ENCODE measurements at regions not wholly inside any gene's neighbourhood (a gene's known extent, or its start where the extent isn't known, plus 50 kb on each side); places are given as distances from the start of the nearest gene placed in this dataset.
"Not testable (repeated sequence)": the region's sequence is repeated elsewhere in the genome, so short reads cannot be mapped to it uniquely, and the experiment has no call there.

DNA sequence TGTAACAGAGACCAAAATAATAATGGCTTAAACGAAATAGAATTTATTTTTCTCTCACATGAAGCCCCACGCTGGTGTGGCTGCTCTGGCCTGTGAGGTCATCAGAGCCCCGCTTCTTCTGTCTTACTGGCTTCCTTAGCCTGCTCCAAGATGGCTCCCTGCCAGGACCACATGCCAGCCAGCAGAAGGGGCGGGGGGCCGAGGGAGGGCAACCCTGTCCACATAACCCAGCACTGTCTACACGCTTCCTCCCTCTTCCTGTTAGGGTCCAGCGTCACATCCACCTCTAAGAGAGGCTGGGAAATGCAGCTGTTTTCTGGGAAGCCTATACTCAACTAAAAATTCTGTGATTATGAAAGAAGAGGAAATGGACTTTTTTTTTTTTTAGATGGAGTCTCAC, 107.9 kb upstream of the DLG1 start:
- no peak for DNase-seq (ENCODE audit: low read depth)

DNA sequence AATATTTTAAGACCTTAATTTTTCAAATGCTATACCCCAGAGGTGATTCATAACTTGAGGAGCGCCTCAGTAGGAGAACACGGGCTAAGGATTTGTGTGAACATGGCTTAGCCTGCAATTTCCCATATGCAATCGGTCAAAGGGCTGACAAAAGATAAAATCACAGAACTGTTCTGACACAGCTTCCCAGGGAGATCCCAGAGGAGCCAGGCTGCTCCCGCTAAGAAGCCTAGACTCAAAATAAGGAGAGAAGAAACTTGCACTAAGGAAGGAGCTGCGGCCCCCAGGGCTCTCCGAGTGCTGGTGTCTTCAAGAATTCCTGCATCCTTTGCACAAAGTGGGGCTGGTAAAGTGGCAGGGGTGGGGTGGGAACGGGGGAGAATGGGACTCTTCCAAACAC, 106.3 kb upstream of the DLG1 start:
- DNase-seq (ENCODE audit: low read depth), result no peak

DNA sequence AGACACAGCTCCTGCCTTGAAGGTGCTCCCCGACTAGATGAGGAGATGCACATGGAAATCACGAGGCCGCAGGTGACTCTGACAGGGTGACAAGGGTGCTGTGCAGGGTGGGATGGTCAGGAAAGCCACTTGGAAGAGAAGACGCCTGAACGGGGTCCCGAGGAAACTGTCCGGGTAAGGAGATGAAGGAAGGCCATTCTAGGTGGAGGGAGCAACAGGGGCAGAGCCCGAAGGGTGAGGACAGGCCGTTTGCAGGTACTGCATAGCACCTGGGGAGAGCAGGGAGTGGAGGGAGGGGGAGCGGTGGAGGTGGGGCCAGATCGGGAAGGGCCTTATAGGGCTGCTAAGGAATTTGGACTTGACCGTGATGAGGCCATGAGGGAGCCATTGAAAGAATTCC, 105.6 kb upstream of the DLG1 start:
- DNase-seq (ENCODE audit: low read depth), result no peak

DNA sequence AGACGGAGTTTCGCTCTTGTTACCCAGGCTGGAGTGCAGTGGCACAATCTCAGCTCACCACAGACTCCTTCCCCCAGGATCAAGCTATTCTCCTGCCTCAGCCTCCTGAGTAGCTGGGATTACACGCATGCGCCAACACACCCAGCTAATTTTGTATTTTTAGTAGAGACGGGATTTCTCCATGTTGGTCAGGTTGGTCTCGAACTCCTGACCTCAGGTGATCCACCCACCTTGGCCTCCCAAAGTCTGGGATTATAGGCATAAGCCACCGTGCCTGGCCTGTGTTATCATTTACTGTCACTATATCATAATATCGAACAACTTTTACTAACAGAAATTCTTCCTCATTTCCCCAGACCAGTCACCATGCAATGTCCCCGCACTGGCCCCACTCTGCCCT, 104.0 kb upstream of the DLG1 start:
- not testable (repeated sequence) for DNase-seq (ENCODE audit: low read depth)

DNA sequence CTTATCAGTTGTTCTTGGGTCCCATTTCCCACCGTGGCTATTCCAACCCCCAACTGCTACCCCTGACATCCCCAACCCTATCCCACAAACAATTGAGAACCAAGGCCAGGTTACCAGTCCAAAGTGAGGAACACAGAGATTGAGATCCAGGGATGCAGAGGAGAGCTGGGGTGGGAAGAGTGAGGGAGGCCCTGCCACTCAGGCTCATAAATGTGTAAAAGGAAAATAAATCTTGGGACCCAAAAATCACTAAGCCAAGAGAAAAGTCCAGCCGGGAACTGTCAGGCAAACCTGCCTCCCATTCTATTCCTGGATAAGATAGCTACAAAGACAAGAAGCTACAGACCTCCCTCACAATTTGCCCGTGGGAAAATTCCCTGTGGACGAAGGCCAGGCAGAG, 101.1 kb upstream of the DLG1 start:
- no peak for DNase-seq (ENCODE audit: low read depth)

DNA sequence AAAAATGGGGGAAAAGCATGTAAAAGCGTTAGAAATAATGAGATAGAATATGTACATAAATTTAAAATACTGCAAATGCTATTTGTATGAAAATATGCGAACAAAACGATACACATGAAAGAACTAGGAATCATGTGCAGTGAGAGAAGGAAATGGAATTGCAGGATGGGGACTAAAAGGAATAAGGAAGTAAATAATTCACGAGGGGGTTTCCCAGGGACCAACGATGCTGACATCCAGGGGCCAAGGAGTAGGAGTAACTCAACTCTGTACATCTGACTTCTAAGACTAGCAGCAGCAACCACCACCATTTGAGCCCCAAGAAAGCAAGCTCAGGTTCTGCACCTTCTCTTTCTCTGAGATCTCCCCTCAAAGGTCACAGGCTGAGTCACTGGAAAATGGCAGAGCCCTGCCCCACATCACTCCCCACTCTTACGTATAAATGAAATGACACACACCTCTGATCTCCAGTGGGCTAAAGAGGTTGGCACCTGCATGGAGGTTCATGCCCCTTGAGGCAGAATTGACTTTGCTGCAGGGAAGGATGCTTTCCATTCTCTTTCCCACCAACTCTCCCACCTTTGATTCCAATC, 100.0 kb upstream of the DLG1 start:
- DNase-seq (ENCODE audit: low read depth), result no peak

DNA sequence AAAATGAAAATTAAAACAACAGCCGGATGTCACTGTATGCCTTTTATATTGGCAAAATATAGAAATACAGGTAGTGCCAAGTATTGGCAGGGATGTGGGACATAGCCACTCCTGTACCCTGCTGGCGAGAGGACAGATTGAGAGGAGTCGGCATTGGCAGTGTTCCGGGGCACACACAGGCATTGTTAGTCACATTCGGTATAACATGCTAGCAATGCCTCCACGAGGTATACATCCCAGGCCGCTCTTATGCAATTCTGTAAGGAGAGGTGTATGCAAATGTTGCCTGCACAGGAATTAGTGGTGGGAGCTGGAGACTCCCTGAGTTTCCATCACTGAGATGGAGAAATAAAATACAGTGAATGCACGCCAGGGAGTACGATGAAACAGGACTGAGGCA, 99.4 kb upstream of the DLG1 start:
- no peak for DNase-seq (ENCODE audit: low read depth)

DNA sequence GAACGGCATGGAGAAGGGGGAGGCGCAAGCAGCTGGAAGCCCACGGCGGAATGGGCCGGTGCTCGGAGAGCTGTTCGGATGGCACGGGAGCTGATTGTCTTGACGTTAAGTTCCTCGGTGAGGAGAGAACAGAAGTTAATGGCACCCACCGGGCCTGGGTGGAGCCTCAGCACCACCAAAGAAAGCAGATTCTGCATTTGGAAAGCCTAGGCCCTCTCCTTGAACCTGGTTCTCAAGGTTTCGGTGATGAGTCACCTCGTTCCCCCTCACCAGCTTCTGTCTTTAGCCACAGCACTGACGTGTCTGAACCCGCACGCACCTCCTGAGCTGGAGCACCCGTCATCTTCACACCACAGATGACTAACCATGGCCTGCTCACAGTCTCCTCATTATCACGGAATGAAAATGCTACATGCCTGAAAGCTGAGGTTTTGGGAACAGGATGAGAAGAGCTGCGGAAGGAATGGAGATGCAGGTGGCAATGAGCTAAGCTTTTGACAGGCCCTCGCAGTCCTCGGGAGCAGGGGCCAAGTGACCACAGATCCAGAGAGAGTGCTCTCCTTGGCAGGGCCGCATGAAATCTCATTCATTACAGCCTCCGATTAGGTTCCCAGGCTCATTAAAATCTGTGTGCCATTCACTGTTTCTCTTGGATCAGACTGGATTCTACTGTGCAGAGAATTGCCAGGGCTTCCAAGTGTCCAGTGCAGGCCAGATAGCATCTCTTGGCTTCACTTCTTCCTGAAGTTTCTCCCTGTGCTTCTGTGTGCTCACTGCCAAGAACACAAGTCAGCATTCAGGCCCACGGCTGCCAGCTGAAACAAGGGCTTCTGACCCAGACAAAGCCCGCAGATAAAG, 96.3 kb upstream of the DLG1 start:
- DNase-seq (ENCODE audit: low read depth), result no peak

DNA sequence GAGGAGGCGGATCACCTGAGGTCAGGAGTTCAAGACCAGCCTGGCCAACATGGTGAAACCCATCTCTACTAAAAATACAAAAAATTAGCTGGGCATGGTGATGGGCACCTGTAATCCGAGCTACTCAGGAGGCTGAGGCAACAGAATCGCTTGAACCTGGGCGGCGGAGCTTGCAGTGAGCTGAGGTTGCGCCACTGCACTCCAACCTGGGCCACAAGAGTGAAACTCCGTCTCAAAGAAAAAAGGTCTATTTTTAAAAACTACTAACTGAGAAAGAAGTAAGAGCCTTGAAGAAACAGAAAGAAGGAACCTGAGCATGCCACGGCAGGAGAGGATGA, 95.7 kb upstream of the DLG1 start:
- DNase-seq (ENCODE audit: low read depth), result not testable (repeated sequence)

DNA sequence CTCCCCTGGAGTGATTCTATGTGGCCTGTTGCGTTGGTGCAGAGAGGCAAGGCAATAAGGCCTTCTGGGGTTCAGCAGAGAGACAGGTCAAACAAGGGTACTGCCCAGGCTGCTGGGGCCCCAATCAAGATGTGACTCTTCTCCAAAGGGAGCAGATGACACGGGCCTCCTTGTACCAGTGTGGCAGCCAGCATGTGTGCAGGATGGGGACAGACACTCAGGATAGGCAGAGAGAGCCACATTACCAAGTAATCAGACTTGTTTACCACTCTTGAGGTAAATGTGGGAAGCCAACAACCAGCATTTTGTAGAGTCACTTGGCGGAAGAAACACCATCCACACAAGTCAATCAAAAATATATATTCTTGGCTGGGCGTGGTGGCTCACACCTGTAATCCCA, 95.3 kb upstream of the DLG1 start:
- no peak for DNase-seq (ENCODE audit: low read depth)

DNA sequence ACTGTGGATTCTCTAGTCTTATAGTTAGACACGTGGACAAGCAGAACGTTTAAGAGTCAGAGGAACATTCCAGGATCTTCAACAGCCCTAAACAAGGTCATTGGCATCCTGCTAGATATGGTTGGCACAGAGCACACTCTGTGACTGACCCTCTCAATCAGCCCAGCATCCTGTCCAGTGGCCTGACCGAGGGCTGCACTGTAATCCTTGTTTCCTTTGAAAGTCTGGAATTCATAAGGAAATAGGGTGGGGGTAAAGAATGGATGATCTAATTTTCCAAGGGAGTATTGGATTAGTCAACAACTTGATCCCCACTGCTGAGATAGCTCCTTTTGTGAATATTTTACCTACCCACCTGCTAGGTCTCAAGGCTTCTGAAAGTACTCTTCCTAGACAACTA, 94.5 kb upstream of the DLG1 start:
- DNase-seq (ENCODE audit: low read depth), result no peak

DNA sequence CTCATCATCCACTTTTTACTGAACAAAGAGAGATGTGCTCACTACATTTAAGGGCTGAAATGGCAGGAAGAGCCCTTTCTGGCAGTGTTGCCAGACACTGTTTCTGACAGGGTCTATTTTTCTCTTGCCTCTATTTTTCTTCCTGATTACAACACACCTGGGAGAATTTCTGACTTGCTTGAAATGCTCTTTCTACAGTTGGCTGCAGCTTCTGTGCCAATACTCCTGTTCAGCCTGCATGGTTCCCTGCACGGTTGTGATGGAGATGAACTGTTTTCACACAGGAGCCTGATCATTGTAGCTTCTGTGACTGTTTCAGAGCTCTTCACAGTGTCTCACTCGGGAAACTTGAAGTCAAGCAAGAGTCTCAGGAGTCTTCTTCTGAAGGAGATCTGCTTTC, 83.0 kb upstream of the DLG1 start:
- no peak for DNase-seq (ENCODE audit: low read depth)

DNA sequence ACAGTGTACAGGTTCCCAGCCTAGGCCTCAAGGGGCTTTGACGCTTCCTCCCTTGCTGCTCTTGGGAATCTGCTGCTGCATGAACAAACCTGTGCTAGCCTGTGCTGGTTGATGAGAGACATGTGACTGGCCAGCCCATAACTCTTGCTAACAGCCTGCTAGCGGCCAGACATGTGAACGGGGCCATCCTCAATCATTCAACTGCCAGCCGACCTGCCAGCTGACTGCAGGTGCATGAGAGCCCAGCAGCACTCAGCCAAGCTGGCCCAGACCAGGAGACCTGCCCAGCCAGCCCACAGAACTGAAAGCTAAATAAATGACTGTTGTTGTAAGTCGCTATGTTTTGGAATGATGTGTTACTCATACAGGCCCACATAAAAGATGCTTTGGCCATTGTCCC, 82.4 kb upstream of the DLG1 start:
- no peak for DNase-seq (ENCODE audit: low read depth)

DNA sequence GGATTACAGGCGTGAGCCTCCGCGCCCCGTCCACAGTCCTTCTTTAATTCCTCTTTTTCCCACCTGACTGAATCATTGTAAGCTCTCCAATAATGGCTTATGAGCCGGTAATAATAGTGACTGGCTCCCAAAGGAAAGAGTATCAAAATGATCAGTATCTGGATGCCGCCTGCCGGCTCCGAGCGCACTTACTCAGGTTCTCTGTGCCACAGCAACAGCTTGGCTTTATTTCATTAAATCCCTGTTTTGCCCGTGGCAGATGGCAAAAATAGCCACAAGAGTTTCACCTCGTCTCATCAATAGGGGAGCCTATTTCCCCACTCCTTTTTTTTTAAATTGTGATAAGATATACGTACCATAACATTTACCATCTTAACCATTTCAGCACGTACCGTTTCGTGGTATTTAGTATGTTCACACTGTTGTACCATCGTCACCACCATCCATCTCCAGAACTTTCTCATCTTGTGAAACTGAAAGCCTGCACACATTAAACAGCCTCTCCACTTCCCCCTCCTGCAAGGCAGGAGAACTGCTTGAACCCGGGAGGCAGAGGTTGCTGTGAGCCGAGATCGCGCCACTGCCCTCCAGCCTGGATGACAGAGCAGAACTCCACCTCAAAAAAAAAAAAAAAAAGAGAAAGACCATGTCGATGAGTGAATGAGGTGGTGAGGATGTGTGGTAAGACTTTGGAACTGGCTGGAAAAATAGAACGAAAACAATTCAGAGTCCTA, 80.7 kb upstream of the DLG1 start:
- DNase-seq (ENCODE audit: low read depth), result no peak

DNA sequence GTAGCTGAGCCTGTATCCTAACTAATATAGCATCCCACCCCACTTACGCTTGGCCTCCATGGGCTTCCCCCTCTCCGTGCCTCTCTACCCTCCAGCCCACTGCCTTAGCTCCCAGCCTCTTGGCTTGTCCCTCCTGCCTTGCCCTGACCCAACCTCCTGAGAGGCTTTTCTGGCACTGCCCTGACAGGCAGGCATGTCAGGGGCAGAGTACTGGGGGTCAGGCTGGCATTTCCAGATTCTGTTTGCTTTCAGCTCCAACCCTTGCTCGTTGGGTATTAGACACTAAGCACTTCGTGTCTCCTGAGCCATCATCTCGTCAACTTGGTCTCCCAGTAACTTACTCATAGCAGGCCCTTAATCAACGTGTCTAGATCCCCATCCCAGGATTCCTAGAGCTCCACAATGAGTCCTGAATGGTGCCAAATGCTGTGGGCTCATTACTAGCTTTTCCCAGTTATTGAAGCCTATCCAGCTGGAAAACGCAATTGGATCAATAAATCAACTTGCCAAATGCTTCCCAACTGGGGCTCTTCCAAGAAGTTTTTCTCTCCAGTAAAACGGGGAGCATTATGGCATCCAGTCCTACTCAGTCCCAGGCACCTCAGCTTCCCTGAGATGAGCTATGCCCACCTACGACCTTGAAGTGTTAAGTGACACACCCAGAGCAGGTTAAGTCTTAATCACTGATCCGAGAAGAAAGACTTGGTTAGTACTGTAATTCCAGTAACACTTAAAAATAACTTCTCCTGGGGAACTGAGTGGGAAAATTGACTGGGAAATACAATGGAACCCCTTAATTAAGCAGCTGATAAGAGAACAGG, 78.5 kb upstream of the DLG1 start:
- DNase-seq (ENCODE audit: low read depth), result no peak

DNA sequence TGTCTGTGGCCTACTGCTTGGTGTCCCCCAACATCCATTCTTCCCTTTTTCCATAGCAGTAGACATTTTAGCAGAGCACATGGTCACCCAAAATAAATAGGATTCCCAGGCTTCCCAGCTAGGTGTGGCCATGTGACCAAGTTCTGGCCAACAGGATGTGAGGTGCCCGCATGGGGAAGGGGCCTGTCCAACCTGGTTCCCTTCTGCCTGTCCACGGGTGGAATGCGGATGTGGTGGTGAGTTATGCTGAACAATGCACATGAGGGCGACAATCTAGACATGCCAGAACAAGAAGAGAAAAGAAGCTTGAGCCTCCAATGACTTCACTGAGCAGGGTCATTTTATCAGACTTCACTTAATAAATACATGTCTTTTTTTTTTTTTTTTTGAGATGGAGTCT, 77.6 kb upstream of the DLG1 start:
- DNase-seq (ENCODE audit: low read depth), result no peak

DNA sequence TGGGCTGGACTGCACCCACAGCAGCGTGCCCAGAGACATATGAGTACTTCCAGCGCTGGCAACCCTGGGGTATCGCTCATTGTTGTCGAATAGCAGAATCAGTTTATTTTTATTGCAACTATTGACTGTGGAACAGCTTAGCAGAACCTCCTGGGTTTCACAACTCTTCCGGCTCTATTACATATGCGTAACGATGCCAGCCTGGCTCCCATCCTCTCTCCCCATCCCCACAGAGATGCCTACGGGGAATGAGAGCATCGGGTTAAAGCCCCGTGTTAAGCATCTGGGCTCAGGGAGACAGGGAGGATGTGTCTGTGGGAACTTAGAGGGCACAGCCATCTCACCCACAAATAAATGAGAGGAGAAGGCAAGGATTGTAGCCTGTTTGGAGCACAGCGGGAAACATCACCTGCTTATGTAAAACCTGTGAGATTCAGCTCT, 76.6 kb upstream of the DLG1 start:
- DNase-seq (ENCODE audit: low read depth), result no peak

DNA sequence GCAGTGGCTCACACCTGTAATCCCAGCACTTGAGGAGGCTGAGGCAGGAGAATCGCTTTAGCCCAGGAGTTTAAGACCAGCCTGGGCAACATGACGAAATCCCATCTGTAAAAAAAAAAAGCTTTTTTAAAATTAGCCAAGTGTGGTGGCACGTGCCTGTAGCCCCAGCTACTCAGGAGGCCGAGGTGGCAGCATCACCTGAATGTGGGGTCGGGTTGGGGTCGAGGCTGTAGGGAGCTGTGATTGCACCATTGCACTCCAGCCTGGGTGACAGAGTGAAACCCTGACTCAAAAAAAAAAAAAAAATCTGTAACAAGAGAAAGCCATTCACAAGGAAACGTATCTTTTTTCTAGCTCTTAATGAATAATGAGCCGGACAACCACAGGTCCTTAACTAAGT, 74.7 kb upstream of the DLG1 start:
- DNase-seq (ENCODE audit: low read depth), result no peak

DNA sequence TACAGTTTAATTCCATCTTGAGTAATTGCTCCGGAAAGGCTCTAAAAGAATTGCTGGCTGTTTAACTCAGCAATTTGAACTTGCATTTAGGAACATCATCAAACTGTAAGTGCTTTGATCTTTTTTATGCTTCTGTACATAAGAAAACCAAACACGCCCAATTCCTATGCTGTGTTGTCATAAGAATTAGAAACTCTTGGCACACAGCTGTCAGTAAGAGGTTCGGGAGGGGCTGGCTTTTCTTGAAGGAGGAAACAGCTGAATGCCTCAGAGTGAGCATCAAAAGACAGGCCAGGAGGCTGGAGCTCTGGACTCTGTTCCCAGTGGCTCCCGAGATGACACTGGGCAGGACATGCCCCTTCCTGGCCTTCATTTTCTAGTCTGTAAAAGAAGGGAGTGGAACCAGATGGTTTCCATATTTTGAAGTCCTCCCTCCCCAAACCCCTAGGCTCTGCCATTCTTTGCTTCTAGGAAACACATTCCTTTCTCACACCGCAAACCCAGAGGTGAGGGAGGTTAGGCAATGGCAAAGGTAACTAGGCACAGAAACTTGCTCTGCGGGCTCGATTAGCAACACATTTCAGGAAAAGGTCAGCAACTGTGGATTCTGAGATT, 73.7 kb upstream of the DLG1 start:
- DNase-seq (ENCODE audit: low read depth), result no peak

DNA sequence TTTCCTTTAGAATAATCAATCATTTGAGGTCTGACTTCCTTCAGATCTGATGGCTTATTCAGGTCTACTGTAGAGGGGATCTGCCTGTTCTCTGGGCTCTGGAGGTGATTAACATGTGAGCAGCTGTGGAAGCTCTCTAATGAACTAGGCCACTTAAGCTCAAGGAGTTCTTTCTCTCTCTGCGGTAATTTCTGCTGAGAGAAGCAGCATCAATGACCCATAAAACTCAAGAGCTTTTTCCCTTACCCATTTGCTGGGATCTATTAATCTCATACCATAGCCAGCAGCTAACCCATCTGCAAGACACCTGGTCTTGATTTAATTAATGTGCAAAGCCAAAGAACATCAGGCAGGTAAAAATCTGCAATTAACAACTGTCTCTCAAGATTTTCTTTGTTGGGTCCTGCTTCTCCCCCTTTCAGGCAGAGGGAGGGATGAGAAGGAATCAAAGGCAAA, 73.2 kb upstream of the DLG1 start:
- no peak for DNase-seq (ENCODE audit: low read depth)

DNA sequence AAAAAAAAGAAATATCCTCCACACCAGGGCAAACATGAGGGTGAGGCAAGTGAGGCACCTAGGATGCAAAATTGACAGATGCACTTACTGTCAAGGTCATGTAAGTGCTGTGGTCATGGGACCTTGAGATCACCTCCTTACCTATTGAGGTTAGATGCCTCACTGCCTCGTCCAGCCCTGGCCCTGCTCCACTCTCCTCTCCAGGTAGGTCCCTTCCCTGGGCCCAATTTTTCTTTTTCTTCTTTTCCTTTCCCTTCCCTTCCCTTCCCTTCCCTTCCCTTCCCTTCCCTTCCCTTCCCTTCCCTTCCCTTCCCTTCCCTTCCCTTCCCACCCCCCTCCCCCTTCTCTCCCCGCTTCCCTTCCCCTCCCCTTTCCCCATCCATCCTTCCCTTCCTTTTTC, 71.1 kb upstream of the DLG1 start:
- DNase-seq (ENCODE audit: low read depth), result no peak

DNA sequence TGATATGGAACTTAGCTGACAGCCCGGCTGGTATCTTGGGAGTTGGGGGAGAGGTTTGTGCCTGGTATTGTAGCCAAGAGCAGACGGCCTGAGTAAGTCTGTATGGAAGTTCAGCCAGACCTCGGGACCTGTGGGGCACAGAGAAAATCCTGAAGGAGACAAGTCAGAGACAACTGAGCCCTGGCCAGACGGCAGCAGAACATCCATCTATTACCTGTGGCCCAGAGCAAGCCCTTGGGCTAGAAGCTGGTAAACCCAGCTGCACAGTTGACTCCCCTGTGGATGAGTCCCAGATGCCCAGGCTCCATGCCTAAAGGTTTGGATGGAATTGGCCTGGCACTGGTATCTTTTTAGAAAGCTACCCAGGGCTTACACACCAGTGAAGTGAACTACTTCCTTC, 70.4 kb upstream of the DLG1 start:
- no peak for DNase-seq (ENCODE audit: low read depth)
